Calu3 (cell line): ENCODE measurements at regions not wholly inside any gene's neighbourhood (a gene's known extent, or its start where the extent isn't known, plus 50 kb on each side); places are given as distances from the start of the nearest gene placed in this dataset.

Experiments used
- BruUV-seq: library from RNA; stranded (reverse); fragments of 400-500 nt; replicated peaks from 2 replicates; lab custom pipeline; 2021; lab: Mats Ljungman, UMichigan
- CTCF ChIA-PET: fragments of 300-600 bp; sonication (Branson Sonifier 250); formaldehyde crosslinking; loops from one replicate; lab custom pipeline; 2022; ENCODE audit warnings: antibody characterized with exemption; lab: Charles Lee
- DNase-seq: peaks from one replicate; pipeline ENCODE4 v3.0.0; 2022
- H3K27ac Mint-ChIP-seq: one replicate; pipeline ENCODE4 v1.8.0; 2022; ENCODE audit warnings: mixed read lengths; ENCODE audit not compliant: unreplicated experiment
- H3K27me3 Mint-ChIP-seq: one replicate; pipeline ENCODE4 v1.8.0; 2022; ENCODE audit warnings: mixed read lengths; ENCODE audit not compliant: unreplicated experiment
- H3K36me3 Mint-ChIP-seq: one replicate; pipeline ENCODE4 v1.8.0; 2022; ENCODE audit warnings: mild to moderate bottlenecking, moderate library complexity, mixed read lengths; ENCODE audit not compliant: insufficient read depth, unreplicated experiment
- H3K4me1 Mint-ChIP-seq: one replicate; pipeline ENCODE4 v1.8.0; 2022; ENCODE audit warnings: mild to moderate bottlenecking, low read depth, mixed read lengths; ENCODE audit not compliant: unreplicated experiment
- H3K4me3 Mint-ChIP-seq: one replicate; pipeline ENCODE4 v1.8.0; 2022; ENCODE audit warnings: mild to moderate bottlenecking, low read depth, moderate library complexity, mixed read lengths; ENCODE audit not compliant: unreplicated experiment
- H3K9me3 Mint-ChIP-seq: one replicate; pipeline ENCODE4 v1.8.0; 2022; ENCODE audit warnings: low read depth, mixed read lengths; ENCODE audit not compliant: unreplicated experiment
- CTCF ChIP-seq: fragments of 200-600 bp; IDR thresholded peaks from one replicate; pipeline ENCODE4 v1.8.0; 2022; ENCODE audit warnings: antibody characterized with exemption; ENCODE audit not compliant: unreplicated experiment
- intact Hi-C: fragments of 100-400 bp; cut with micrococcal nuclease; formaldehyde crosslinking; loops from one replicate; pipeline ENCODE4 v1.10.0; 2022; ENCODE audit not compliant: unreplicated experiment

- no peak for TF ChIP-seq CTCF
- CTCF ChIA-PET = interaction anchor here (0.8 kb wide), 1 partner anchor 153 kb away, joined by 3 read pairs; no protein-coding TSS in a partner anchor
- Mint-ChIP-seq H3K27me3 (no peaks in the 10 kb centered on the region), H3K4me3 (no peak overlapping the region), H3K36me3 (no peaks in the 10 kb centered on the region), H3K27ac (no peak overlapping the region), H3K9me3 (no peaks in the 10 kb centered on the region), H3K4me1 (peaks cover 12% of the 10 kb centered on the region)
- intact Hi-C loops = no loop called here
- no peak for DNase-seq
- no TSS peak for BruUV-seq
These were observed 2396.1 kb upstream of the C9orf72 start for GRCh38 chr9:29969408-29969807.

GRCh38 chr9:29969856-29970647 lies 2396.8 kb upstream of the C9orf72 start:
- no peak for DNase-seq
- CTCF ChIA-PET = no interaction called here
- no peaks in the 10 kb centered on the region for H3K36me3 Mint-ChIP-seq
- no peaks in the 10 kb centered on the region for H3K27me3 Mint-ChIP-seq
- H3K4me3 Mint-ChIP-seq = no peak overlapping the region
- no peaks in the 10 kb centered on the region for H3K9me3 Mint-ChIP-seq
- no peak for TF ChIP-seq CTCF
- peaks cover 12% of the 10 kb centered on the region for H3K4me1 Mint-ChIP-seq
- intact Hi-C loops = no loop called here
- BruUV-seq = no TSS peak
- H3K27ac Mint-ChIP-seq = no peak overlapping the region

GRCh38 chr9:29974197-29974596 lies 2400.9 kb upstream of the C9orf72 start:
- no peak overlapping the region for H3K27ac Mint-ChIP-seq
- intact Hi-C loops = no loop called here
- TF ChIP-seq CTCF = no peak
- no peaks in the 10 kb centered on the region for H3K4me1 Mint-ChIP-seq
- CTCF ChIA-PET = interaction anchor here (0.6 kb wide), 1 partner anchor 162 kb away, joined by 3 read pairs; no protein-coding TSS in a partner anchor
- BruUV-seq = no TSS peak
- H3K9me3 Mint-ChIP-seq = no peaks in the 10 kb centered on the region
- H3K4me3 Mint-ChIP-seq = no peak overlapping the region
- DNase-seq = no peak
- no peaks in the 10 kb centered on the region for H3K36me3 Mint-ChIP-seq
- no peaks in the 10 kb centered on the region for H3K27me3 Mint-ChIP-seq

- no peaks in the 10 kb centered on the region for H3K27me3 Mint-ChIP-seq
- no peak for TF ChIP-seq CTCF
- BruUV-seq = no TSS peak
- no peaks in the 10 kb centered on the region for H3K4me1 Mint-ChIP-seq
- no peaks in the 10 kb centered on the region for H3K36me3 Mint-ChIP-seq
- no peak overlapping the region for H3K4me3 Mint-ChIP-seq
- no peaks in the 10 kb centered on the region for H3K9me3 Mint-ChIP-seq
- CTCF ChIA-PET = no interaction called here
- H3K27ac Mint-ChIP-seq = no peak overlapping the region
- intact Hi-C loops = no loop called here
- no peak for DNase-seq
These were observed 2403.7 kb upstream of the C9orf72 start for GRCh38 chr9:29976981-29977380.
